ENCODE measurements at regions not wholly inside any gene's neighbourhood (a gene's known extent, or its start where the extent isn't known, plus 50 kb on each side); places are given as distances from the start of the nearest gene placed in this dataset.

- Histone ChIP-seq H3K27me3 (no peaks in the 10 kb centered on the region), H3K36me3 (no peaks in the 10 kb centered on the region), H3K27ac (no peak overlapping the region), H3K9me3 (no peaks in the 10 kb centered on the region), H3K4me1 (peaks cover 12 to 16% of the 10 kb centered on the region in 2 donors), H3K4me3 (replicated peaks in 1 of 3) (no peak overlapping the region)
- intact Hi-C loops (cut with DNase I) = no loop called here
- TF ChIP-seq CTCF (IDR thresholded peaks at IDR 0.05) (no peak), POLR2A (IDR thresholded peaks at IDR 0.05) (no peak)
- DNase-seq = no peak
- WGBS, 2 donors = 79 to 83% methylated on average over 7 of the region's 7 CpGs
These were observed 382.1 kb downstream of the MN1 start for GRCh38 chr22:27419473-27419872.

DNA sequence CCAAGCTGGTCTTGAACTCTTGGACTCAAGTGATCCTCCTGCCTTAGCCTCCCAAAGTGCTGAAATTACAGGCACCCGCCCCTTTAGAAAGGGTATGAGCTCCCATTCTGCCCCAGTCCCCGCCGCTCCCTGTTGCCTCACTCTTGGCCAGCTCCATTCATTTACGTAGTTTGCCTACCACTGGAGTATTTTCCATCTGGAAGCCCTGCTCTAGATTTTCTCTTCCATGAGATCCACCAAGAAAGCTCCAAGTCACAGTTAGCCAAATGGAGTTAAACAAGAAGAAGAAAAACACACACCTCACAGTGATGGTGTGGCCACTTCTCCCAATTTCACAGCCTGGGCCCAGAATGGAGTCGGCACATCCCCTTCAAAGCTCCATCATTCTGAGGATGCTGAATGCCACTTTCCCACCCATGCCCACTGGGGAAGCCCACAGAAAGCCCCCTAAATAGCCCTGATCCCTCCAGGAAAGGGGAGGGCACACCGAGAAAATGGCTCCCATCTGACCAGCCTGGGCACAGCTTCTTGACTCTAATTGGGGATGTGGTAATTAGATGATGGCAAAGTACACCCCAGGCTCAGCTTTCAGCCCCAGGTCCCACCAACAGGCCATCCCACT lies 381.2 kb downstream of the MN1 start:
- H3K36me3 ChIP-seq = no peaks in the 10 kb centered on the region
- H3K27me3 ChIP-seq = no peaks in the 10 kb centered on the region
- peak overlapping the region; percentile 25 to 41 (median 28) for H3K27ac ChIP-seq
- intact Hi-C loops (cut with DNase I) = no loop called here
- TF ChIP-seq CTCF (IDR thresholded peaks at IDR 0.05) (no peak), POLR2A (IDR thresholded peaks at IDR 0.05) (no peak)
- no peaks in the 10 kb centered on the region for H3K9me3 ChIP-seq
- H3K4me3 ChIP-seq (replicated peaks in 1 of 3) = no peak overlapping the region
- DNase-seq = no peak
- 79 to 83% methylated on average over 5 to 6 of the region's 6 CpGs for WGBS, 2 donors
- peaks cover 12 to 16% of the 10 kb centered on the region in 2 donors for H3K4me1 ChIP-seq

DNA sequence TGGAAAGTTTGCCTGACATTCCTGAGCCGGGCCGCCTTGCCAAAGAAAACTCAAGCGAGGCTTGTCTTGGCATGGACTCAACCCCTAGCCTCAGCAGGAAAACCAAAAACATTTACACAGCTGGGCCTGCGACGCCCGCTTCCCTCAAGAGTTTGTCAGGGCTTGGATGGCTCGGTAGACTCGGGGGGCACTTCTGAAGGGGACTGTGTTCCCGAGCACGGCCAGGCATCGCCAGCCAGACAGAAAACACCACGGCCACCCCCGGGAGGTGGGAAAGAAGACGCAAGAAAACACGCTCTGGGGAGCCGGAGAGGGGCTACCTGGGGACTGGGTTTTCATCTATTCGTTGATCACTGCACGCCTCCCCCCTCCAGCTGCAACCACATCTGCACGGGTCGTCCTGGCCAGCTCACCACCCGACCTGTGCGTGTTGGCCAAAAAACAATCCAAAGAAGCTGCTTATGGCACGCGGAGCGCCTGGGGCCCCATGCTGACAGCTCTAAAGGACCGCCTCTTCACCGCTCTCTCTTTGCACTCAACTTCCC lies 380.7 kb downstream of the MN1 start:
- H3K4me1 ChIP-seq = peaks cover 12 to 16% of the 10 kb centered on the region in 2 donors
- 14 to 21% methylated on average over 19 to 20 of the region's 27 CpGs for WGBS, 2 donors
- TF ChIP-seq POLR2A (IDR thresholded peaks at IDR 0.05) (no peak), CTCF (IDR thresholded peaks at IDR 0.05) (no peak)
- H3K9me3 ChIP-seq = no peaks in the 10 kb centered on the region
- intact Hi-C loops (cut with DNase I) = no loop called here
- H3K27me3 ChIP-seq = no peaks in the 10 kb centered on the region
- H3K4me3 ChIP-seq (replicated peaks in 1 of 3) = no peak overlapping the region
- no peaks in the 10 kb centered on the region for H3K36me3 ChIP-seq
- H3K27ac ChIP-seq = peak overlapping the region in 2 of 3 donors; percentile 25 to 28
- DNase-seq = peak; percentile 86 to 90

DNA sequence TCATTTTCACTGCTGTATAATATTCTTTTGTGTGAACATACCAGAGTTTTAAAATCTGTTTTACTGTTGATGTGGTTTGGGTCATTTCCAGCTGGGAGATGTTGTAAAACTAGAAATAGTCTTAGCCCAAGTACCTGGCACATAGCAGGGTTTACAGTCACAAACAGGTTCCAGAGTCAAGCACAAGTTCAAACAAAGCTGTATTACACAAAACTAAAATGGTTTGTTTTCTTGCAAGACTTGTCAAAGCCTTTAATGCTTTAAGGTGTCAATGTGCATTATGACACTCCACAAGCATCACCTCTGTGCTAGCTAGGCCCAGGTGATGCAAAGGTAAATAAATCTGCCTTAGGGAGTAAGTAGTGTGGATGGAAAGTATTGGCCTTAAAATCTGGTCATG lies 379.1 kb downstream of the MN1 start:
- DNase-seq = no peak
- no peaks in the 10 kb centered on the region for H3K27me3 ChIP-seq
- no peak overlapping the region for H3K4me3 ChIP-seq (replicated peaks in 1 of 3)
- H3K4me1 ChIP-seq = peaks cover 12 to 16% of the 10 kb centered on the region in 2 donors
- intact Hi-C loops (cut with DNase I) = no loop called here
- H3K9me3 ChIP-seq = no peaks in the 10 kb centered on the region
- no peak overlapping the region for H3K27ac ChIP-seq
- no peaks in the 10 kb centered on the region for H3K36me3 ChIP-seq
- TF ChIP-seq POLR2A (IDR thresholded peaks at IDR 0.05) (no peak), CTCF (IDR thresholded peaks at IDR 0.05) (no peak)

DNA sequence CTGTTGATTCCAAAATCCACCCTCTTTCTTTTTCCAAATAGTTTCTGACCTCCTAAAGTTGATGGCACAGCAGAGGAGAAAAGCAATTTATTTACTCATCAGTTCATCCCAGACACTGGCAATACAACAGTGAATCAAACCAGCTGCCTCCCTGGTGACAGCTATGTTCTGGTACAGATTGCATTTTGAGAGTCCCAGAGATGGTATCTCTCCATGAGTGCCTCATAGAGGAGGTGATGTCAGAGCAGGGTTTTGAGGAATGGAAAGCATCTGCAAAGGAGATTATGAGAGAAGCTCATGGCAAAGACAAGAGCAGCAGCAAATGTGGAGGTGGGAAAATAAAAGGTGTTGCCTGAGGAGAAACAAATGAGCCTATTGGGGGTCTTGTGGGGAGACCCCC lies 377.2 kb downstream of the MN1 start:
- H3K9me3 ChIP-seq = no peaks in the 10 kb centered on the region
- no peaks in the 10 kb centered on the region for H3K36me3 ChIP-seq
- intact Hi-C loops (cut with DNase I) = no loop called here
- peaks cover 12 to 16% of the 10 kb centered on the region in 2 donors for H3K4me1 ChIP-seq
- TF ChIP-seq CTCF (IDR thresholded peaks at IDR 0.05) (no peak), POLR2A (IDR thresholded peaks at IDR 0.05) (no peak)
- H3K27me3 ChIP-seq = no peaks in the 10 kb centered on the region
- no peak overlapping the region for H3K27ac ChIP-seq
- no peak overlapping the region for H3K4me3 ChIP-seq (replicated peaks in 1 of 3)
- no peak for DNase-seq
